NB4 (cell line): ENCODE measurements at regions not wholly inside any gene's neighbourhood (a gene's known extent, or its start where the extent isn't known, plus 50 kb on each side); places are given as distances from the start of the nearest gene placed in this dataset.

ENCODE experiments used
- POLR2A ChIP-seq: IDR thresholded peaks from 2 replicates; pipeline ENCODE4 v1.6.1; 2011; ENCODE audit warnings: mild to moderate bottlenecking; ENCODE audit not compliant: insufficient read length; ENCODE audit errors: extremely low read depth
- TF ChIP-seq, protein P1 (sequence below): IDR thresholded peaks from one replicate; pipeline ENCODE4 v1.5.1; 2012; ENCODE audit warnings: low read depth, low read length
- TF ChIP-seq, protein P2 (sequence below): IDR thresholded peaks from 2 replicates; pipeline ENCODE4 v1.6.1; 2011; ENCODE audit warnings: low read depth, low read length

DNA sequence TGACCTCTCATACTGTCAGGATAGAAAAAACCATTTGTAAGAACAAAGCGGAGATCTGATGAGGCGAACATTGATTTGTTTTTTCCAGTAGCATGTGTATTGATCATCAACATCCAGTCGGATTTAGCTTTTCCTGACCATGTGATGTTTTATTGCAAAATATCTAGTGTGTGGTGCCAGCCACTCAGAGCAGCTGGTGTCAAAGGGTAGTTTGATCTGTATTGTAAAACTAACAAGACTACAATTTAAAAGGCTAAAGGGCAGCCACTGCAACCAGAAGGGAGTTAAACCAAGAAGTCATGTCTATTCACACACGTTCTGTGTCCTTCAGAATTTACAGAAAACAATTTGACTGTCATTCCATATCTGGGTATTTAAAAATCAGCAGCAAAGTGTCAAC is 719.0 kb upstream of the FRG1 start:
- TF ChIP-seq, protein P1, sequence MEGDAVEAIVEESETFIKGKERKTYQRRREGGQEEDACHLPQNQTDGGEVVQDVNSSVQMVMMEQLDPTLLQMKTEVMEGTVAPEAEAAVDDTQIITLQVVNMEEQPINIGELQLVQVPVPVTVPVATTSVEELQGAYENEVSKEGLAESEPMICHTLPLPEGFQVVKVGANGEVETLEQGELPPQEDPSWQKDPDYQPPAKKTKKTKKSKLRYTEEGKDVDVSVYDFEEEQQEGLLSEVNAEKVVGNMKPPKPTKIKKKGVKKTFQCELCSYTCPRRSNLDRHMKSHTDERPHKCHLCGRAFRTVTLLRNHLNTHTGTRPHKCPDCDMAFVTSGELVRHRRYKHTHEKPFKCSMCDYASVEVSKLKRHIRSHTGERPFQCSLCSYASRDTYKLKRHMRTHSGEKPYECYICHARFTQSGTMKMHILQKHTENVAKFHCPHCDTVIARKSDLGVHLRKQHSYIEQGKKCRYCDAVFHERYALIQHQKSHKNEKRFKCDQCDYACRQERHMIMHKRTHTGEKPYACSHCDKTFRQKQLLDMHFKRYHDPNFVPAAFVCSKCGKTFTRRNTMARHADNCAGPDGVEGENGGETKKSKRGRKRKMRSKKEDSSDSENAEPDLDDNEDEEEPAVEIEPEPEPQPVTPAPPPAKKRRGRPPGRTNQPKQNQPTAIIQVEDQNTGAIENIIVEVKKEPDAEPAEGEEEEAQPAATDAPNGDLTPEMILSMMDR: no peak
- no peak for TF ChIP-seq POLR2A
- TF ChIP-seq, protein P2, sequence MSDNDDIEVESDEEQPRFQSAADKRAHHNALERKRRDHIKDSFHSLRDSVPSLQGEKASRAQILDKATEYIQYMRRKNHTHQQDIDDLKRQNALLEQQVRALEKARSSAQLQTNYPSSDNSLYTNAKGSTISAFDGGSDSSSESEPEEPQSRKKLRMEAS: no peak
